ENCODE measurements at regions not wholly inside any gene's neighbourhood (a gene's known extent, or its start where the extent isn't known, plus 50 kb on each side); places are given as distances from the start of the nearest gene placed in this dataset.

DNA sequence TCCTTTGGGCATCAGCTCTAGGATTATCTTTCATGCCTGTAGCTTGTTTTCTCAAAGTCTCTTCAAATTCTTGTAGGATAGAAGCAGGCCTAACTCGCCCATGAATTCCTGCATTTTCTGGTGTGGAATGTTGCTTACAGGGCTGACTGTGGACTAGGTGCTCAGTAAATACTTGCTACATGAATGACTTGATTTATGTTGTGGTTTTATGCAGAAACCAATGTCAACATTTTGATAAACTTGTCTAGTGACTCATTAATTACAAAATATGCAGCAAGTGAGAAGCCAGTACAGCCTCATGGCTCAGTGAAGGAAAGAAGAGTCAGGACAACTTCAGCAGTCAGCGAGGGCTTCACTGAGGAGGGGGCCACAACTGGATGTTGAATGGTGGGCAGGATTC, 110.6 kb upstream of the SIX2 start:
- no peak overlapping the region for H3K4me3 ChIP-seq (ENCODE audit: low read depth, low read length)
- TF ChIP-seq, protein P1, sequence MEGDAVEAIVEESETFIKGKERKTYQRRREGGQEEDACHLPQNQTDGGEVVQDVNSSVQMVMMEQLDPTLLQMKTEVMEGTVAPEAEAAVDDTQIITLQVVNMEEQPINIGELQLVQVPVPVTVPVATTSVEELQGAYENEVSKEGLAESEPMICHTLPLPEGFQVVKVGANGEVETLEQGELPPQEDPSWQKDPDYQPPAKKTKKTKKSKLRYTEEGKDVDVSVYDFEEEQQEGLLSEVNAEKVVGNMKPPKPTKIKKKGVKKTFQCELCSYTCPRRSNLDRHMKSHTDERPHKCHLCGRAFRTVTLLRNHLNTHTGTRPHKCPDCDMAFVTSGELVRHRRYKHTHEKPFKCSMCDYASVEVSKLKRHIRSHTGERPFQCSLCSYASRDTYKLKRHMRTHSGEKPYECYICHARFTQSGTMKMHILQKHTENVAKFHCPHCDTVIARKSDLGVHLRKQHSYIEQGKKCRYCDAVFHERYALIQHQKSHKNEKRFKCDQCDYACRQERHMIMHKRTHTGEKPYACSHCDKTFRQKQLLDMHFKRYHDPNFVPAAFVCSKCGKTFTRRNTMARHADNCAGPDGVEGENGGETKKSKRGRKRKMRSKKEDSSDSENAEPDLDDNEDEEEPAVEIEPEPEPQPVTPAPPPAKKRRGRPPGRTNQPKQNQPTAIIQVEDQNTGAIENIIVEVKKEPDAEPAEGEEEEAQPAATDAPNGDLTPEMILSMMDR (IDR thresholded peaks at IDR 0.05; ENCODE audit: low read depth, low read length), result no peak

DNA sequence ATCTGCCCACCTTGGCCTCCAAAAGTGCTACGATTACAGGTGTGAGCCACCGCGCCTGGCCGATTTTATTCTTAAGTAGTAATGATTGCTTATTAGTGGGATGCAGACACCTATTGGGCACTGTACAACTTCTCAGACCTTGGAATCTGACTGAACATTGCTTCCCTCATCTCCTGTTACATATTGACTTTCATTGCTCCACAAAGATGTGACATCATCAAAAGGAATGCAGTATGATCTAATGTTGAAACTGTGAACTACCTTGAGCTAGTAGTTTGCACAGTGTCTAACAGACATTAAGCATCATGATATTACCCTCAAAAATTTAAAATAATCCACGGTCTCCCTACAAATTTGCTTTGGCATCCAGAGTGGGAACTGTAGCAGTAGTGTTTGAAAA, 109.8 kb upstream of the SIX2 start:
- TF ChIP-seq, protein P1 (IDR thresholded peaks at IDR 0.05; ENCODE audit: low read depth, low read length), result no peak
- H3K4me3 ChIP-seq (ENCODE audit: low read depth, low read length), result no peak overlapping the region

DNA sequence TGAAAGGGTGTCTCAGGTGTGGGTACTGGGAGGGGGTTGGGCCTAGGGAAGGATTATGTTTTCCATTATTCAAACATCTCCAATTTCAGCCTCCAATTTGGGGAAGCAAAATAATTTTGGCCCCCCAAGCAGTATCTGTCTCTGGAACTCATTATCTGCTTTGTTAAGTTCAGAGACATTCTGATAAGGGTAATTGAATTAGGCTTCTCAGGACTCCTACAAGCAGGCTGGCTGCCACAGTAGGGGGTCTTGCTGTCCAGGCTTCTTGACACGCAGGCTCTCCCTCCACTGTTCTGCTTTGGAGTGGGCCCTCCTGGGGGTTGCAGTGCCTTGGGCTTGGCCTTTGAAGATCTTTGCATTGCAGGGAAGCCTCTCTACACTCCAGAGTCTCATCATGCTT, 108.1 kb upstream of the SIX2 start:
- TF ChIP-seq, protein P1 (IDR thresholded peaks at IDR 0.05; ENCODE audit: low read depth, low read length), result no peak
- no peak overlapping the region for H3K4me3 ChIP-seq (ENCODE audit: low read depth, low read length)

DNA sequence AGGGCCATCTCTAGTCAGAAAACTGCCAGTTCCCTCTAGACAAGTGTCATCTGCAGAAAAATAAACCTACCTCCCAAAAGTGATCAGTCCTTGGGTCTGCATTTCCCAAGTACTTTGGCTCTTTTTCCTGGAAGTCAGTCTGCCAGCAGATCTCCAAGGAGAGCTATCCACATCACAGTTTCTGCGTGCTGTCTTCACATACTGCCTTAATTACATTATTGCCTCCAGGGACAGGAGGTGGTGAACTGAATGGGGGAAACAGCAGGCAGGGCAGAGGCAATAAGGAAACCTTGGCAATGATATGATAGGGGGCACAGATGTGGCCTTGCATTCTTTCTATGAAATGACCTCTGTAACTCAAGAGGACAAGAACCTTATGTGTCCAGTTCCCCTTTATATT, 105.9 kb upstream of the SIX2 start:
- TF ChIP-seq, protein P1 (IDR thresholded peaks at IDR 0.05; ENCODE audit: low read depth, low read length), result no peak

DNA sequence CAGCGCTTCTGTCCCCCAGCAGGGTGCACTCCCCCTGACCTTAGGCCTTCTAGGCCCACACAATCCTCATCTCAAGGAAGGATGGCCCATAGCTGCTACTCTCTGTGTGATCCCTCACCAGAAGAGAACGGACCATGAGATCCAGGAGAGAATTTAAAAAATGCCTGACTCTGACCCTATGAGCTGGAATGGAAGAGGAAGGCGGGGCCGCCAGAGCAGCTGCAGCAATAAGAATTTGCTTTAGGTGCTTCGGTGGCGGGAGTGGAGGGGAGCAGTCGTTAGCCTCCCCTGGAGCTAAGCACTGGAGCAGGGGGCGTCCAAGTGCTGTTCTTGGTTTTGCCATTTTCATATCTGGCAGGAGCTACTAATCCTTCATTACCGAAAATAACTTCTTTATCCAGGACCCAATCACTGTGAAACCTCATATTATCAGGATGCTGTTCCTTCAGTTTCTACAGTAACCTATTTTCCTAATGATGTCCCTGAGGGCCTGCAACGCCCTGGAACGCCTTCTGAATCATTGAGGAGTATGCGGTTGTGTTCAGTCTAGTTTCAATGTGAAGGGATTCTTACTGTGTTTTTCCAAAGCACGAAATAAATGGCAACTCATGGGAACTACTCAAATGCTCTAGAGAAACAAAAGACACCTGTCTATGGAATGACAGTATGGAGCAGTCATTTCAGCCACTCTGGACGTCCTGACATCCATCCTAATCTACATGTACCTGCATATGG, 105.1 kb upstream of the SIX2 start:
- TF ChIP-seq, protein P1 (IDR thresholded peaks at IDR 0.05; ENCODE audit: low read depth, low read length), result no peak
- H3K4me3 ChIP-seq (ENCODE audit: low read depth, low read length), result no peak overlapping the region

More for the DNA sequence above, 105.9 kb upstream of the SIX2 start:
- H3K4me3 ChIP-seq (ENCODE audit: low read depth, low read length), result no peak overlapping the region

DNA sequence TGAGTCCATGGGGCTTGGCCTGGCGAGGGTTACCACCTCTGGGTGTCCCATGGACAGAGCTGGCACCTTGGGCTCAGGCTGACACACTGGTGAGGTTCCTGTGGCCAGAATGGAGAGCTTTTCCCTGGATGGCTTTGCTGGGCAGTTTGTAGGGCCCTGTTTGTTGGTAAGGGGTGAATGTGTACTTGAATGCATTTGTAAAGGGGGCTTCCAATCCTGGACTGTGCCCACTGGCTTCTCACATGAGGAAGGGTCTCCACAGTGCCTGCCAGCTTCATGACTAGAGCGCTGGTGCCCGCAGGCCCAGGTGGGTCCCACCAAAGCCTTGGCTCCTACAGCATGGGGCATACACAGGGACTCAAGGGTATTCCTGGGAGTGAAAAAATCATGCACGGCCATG, 103.5 kb upstream of the SIX2 start:
- no peak overlapping the region for H3K4me3 ChIP-seq (ENCODE audit: low read depth, low read length)
- TF ChIP-seq, protein P1 (IDR thresholded peaks at IDR 0.05; ENCODE audit: low read depth, low read length), result no peak

DNA sequence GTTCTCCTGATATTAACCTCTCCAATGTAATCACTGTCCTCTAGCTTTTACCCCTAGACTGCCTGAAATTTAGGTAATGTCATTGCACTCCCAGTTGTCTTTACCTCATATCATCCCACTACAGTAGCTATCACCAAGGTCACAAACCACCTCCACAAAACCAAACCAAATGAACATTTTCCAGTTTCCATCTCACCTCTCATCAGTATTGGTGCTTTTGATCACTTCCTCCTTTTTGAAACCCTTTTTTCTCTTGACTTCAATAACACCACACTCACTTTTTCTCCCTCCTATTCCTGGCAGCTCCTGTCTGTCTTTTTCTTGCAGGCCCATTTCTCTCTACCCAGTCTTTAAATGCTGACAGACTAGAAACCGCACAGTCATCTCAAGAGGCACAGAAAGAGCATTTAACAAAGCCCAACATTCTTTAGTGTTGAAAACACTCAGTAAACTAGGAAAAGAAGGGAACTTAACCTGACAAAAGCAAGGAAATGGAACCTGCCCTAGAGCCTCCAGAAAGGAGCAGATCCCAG, 95.9 kb upstream of the SIX2 start:
- H3K4me3 ChIP-seq (ENCODE audit: low read depth, low read length), result no peak overlapping the region
- TF ChIP-seq, protein P1 (IDR thresholded peaks at IDR 0.05; ENCODE audit: low read depth, low read length), result no peak
